GM21528 (cell line): ENCODE measurements at regions not wholly inside any gene's neighbourhood (a gene's known extent, or its start where the extent isn't known, plus 50 kb on each side); places are given as distances from the start of the nearest gene placed in this dataset.
"Not testable (repeated sequence)": the region's sequence is repeated elsewhere in the genome, so short reads cannot be mapped to it uniquely, and the experiment has no call there.

ENCODE experiments used
- ATAC-seq: cut with Tn5 transposase; IDR thresholded peaks from one replicate; pipeline ENCODE4 v1.9.1; 2021; ENCODE audit warnings: mild to moderate bottlenecking, moderate library complexity; ENCODE audit not compliant: unreplicated experiment, low FRiP score

- ATAC-seq: no peak
Observed at GRCh38 chr13:27327633-27328032, 57.0 kb downstream of the RASL11A start.

DNA sequence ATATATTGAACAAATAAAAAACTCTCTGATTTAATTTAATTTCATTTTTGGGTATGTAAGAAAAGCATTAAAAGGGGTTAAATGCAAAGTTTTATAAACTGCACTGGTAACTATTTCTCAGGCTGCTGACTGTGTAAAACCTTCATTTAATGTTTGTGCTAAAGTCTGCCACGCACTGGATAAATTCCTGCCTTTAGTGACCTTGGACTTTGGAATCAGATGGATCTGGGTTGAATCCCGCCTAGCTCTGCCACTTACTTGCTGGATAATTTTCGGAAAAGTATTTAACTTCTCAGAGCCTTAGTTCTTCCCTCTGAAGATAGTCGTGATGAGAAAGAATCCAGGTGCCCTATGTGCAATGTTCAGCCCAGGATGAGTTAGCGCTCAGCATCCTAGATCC is 58.6 kb downstream of the RASL11A start:
- ATAC-seq: no peak

GRCh38 chr13:27334774-27335435 is 64.3 kb downstream of the RASL11A start:
- ATAC-seq: no peak

- ATAC-seq: no peak
Observed at GRCh38 chr13:27336014-27336673, 65.5 kb downstream of the RASL11A start.

- no peak for ATAC-seq
Observed at GRCh38 chr13:27338207-27338606, 67.6 kb downstream of the RASL11A start.

DNA sequence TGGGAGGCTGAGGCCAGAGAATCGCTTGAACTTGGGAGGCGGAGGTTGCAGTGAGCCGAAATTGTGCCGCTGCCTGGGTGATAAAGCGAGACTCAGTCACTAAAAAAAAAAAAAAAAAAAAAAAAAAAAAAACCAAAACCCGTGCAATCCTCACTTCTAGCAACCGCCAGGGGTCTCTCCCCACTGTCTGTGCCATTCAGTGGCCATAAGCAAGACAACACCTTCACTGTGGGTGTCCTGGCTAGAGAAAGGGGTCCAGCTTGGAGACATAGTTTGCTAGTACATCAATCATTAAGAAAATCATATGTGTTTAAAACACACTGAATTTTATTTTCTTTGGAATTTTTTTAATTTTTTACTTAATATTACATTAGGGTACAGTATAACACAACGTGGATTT is 68.2 kb downstream of the RASL11A start:
- ATAC-seq: no peak

- ATAC-seq: peak; percentile 61
Observed at GRCh38 chr13:27339299-27339698, 68.7 kb downstream of the RASL11A start.

DNA sequence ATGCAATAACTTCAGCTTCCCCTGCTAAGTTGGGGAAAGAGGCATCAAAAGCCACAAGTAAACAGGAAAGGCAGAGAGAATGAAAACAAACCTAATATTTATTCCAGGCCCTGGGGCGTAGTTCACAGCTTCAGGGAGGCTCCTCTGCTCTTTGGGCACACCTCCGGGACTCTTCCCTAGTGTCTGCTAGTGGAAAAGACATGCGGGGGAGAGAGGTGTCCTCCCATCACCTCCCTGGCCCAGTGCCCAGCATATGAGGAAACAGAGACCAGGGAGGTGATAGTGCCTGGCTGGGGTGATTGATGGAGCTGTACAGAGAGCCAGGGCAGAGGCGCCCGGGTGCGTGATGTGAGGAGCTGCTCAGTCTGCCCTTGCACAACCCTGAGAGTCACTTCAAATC is 71.0 kb downstream of the RASL11A start:
- ATAC-seq: no peak

DNA sequence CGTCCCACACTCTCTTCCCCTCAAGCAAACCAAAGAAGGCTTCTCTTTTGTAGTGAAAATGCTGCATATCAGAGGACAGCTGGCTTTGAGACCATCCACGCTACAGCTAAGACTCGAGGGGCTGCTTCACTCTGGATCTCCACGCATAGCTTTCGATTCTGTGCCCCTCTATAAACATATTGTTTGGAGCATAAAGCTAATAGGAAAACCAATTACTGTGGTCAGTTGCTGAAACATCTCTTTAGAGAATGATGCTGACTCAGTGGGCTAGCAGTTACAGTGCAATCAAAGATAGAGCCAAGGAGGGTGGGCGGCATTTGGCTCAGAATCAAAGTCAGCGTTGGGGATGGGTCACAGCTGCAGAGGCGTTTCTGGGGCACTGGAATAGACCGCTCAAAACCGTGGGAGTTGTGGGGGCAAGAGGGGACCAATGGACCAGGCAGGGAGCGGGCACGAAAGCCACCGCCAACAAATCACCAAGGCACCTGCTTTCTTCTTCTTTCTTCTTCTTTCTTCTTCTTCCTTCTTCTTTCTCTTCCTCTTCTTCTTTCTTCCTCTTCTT is 76.7 kb downstream of the RASL11A start:
- ATAC-seq: no peak

GRCh38 chr13:27348461-27348860 is 76.0 kb upstream of the GTF3A start:
- no peak for ATAC-seq

DNA sequence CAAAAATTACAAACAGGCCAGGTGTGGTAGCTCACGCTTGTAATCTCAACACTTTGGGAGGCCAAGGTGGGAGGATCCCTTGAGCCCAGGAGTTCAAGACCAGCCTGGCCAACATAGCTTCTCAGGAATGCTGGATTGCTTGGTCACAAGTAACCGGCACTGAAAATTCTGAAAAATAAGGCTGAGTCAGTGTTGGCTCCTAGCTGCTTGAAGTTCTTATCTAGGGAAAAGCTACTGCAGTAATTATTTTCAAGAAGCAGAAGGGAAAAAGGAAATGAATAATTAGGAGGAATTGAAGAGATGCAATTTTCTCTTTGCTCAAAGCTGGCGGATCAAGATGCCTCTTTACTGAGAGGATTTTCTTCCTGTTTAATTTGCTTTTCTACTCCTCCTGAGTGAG is 75.0 kb upstream of the GTF3A start:
- no peak for ATAC-seq

GRCh38 chr13:27350825-27351224 is 73.6 kb upstream of the GTF3A start:
- not testable (repeated sequence) for ATAC-seq

DNA sequence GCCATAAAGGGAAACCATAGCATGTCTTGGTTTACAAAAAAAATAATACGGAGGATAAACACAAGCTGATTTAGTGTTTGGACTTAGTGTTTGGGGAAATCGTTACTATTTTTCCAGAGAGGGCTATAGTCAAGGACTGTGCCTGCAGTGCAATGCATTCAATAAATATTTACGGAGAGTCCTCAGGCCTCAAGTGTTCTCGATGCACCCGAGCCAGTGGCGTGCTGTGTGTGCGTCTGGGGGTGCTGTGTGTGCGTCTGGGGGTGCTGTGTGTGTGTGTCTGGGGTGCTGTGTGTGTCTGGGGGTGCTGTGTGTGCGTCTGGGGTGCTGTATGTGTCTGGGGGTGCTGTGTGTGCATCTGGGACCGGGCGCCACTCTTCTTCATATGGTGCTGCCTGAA is 71.7 kb upstream of the GTF3A start:
- peak; percentile 14 for ATAC-seq

DNA sequence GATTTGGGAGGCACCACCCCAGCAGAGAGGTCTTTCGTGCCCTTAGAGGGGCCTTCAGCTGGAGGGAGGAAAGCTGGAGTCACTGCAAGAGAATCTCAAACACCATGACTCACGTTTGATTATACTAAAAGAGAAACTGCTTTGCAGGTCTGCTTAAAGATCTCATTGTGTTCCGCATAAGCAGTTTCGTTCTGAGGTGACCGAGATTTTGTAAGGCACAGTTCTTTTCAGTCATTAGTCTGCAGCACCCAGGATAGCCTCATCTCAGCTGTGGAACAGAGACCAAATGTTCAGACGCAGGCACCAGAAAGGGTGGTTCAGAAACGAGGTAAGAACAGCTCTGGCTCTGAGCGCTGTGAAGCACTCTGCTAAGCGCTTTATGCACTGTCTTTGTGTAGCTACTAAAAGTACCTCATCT is 71.2 kb upstream of the GTF3A start:
- peak; percentile 97 for ATAC-seq

DNA sequence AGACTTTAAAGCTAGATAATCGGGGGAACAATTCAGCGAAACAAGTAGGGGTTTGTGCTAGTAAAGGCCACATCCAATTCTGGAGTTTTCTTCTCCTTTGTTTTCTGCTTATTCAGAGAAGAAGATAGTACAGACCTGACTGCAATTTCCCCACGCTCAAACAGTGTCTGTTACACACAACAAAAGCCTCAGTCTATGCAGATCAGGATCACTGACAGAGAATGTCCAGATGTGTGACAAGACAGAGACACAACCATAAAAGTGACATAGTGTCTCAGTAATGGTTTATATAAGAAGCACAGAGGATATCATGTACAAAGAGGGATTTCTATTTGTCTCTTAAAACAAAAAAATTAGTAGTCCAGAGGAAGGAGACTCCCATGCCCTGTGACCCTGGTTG is 70.7 kb upstream of the GTF3A start:
- ATAC-seq: no peak

- ATAC-seq: no peak
Observed at GRCh38 chr13:27354379-27354778, 70.0 kb upstream of the GTF3A start.

DNA sequence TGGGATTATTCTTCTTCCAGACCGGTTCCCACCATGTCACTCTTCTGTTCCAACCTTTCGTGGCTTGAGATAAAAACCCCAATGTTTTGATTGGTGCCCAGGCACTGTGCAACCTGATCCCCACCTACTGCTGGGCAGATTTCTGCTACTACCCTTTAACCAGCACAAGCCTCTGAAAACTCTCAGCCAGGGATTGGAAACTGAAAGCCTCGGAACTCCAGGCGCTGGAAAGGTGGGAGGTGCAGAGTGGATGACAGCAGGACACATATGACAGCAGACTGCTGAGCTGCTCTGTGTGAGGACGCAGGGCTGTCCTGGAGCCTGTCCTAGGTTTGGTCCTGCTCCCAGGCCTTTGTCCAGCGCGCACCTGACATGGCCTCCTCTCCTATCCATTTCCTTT is 68.5 kb upstream of the GTF3A start:
- ATAC-seq: no peak

DNA sequence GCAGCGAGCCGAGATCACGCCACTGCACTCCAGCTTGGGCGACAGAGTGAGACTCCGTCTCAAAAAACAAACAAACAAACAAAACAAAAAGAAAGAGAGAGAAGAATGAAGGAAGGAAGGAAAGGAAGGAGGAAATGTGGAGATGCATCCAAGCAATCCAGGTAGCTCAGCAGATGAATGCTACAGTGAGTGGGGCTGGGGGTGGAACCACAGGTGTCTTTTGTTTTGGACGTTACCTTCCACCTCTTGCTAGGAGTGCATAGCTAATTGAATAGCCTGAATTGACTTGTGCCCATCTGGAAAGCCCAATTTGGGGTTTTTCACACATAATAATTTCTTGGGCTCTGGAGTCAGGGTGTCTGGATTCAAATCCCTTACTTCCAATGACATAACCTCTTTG is 66.0 kb upstream of the GTF3A start:
- no peak for ATAC-seq

GRCh38 chr13:27359199-27359821 is 65.1 kb upstream of the GTF3A start:
- no peak for ATAC-seq

DNA sequence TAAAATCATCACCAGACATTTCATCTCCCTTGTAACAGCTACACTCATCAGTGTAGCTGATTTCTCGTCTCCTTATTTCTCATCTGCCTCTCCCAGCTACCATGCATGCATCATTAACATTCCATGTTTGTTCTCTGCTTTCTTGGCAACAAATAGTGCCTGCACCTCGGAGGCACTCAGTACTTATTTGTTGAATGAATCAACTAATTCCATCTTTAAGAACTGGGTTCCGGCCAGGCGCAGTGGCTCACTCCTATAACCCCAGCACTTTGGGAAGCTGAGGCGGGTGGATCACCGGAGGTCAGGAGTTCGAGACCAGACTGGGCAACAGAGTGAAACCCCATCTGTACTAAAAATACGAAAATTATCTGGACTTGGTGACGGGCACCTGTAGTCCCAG is 63.9 kb upstream of the GTF3A start:
- no peak for ATAC-seq

DNA sequence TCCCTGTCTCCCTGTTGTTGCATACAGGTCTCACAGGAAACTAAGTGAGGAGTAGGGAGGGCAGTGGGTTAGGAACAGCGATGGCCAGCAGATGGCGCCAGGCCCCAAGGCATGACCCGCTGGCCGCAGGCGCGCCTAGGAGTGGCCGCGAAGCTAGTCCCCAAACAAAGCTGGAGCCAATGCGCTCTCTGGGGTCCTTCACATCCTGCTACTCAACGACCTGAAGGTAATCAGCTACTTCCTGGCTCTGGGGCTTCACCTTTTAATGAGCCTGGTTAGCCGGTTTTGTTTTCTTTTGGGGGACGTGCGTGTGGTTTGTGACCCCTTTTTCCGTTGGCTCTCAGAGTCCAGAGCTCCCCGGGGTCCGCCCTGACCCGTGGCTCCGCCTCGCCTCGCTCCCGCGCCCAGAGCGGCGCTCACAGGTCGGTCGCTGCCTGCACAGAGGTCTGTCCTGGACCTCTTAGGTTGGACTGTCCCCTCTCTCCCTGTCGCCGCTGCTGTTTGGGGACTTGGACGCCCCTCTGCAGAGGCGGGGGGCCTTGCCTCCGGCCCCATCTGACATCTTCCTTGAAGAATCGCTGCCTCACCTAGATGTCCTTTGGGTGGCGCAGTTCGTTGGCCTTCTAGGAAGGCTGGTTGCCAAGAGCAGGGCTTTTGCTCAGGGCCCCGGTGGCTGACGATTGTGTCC is 62.2 kb upstream of the GTF3A start:
- peak; percentile 78 for ATAC-seq
